ENCODE measurements at regions not wholly inside any gene's neighbourhood (a gene's known extent, or its start where the extent isn't known, plus 50 kb on each side); places are given as distances from the start of the nearest gene placed in this dataset.

- no peak for TF ChIP-seq POLR2A (IDR thresholded peaks at IDR 0.05)
- no peak for TF ChIP-seq CTCF (IDR thresholded peaks at IDR 0.05)
- no peak for TF ChIP-seq POLR2AphosphoS5 (IDR thresholded peaks at IDR 0.05)
These were observed 416.3 kb upstream of the MAF start for GRCh38 chr16:80016731-80017326.
